IPS-18a (cell line): ENCODE measurements at regions not wholly inside any gene's neighbourhood (a gene's known extent, or its start where the extent isn't known, plus 50 kb on each side); places are given as distances from the start of the nearest gene placed in this dataset.

ENCODE experiments used
- H3K27ac ChIP-seq: one replicate; pipeline ENCODE4 v1.5.1; 2013; ENCODE audit warnings: low read length
- H3K27me3 ChIP-seq: one replicate; pipeline ENCODE4 v1.6.1; 2013; ENCODE audit warnings: mild to moderate bottlenecking, low read length; ENCODE audit not compliant: control insufficient read depth, insufficient read depth
- H3K36me3 ChIP-seq: one replicate; pipeline ENCODE4 v1.6.1; 2013; ENCODE audit warnings: low read depth, low read length; ENCODE audit not compliant: control insufficient read depth
- H3K4me1 ChIP-seq: one replicate; pipeline ENCODE4 v1.6.1; 2013; ENCODE audit warnings: low read depth, low read length; ENCODE audit not compliant: control insufficient read depth
- H3K4me3 ChIP-seq: one replicate; pipeline ENCODE4 v1.5.1; 2013; ENCODE audit warnings: low read length
- H3K9ac ChIP-seq: one replicate; pipeline ENCODE4 v1.6.1; 2013; ENCODE audit warnings: mild to moderate bottlenecking, low read length, moderate library complexity
- H3K9me3 ChIP-seq: one replicate; pipeline ENCODE4 v1.6.1; 2013; ENCODE audit warnings: low read depth, low read length; ENCODE audit not compliant: control insufficient read depth

- H3K36me3 ChIP-seq: no peaks in the 10 kb centered on the region
- H3K4me1 ChIP-seq: no peaks in the 10 kb centered on the region
- no peak overlapping the region for H3K27ac ChIP-seq
- no peaks in the 10 kb centered on the region for H3K9me3 ChIP-seq
- no peak overlapping the region for H3K9ac ChIP-seq
- H3K4me3 ChIP-seq: no peak overlapping the region
- H3K27me3 ChIP-seq: no peaks in the 10 kb centered on the region
These were observed 93.8 kb upstream of the IL12B start for GRCh38 chr5:159424123-159424522.

- no peaks in the 10 kb centered on the region for H3K4me1 ChIP-seq
- H3K27ac ChIP-seq: no peak overlapping the region
- H3K4me3 ChIP-seq: no peak overlapping the region
- no peaks in the 10 kb centered on the region for H3K36me3 ChIP-seq
- H3K27me3 ChIP-seq: no peaks in the 10 kb centered on the region
- no peaks in the 10 kb centered on the region for H3K9me3 ChIP-seq
- H3K9ac ChIP-seq: no peak overlapping the region
These were observed 96.4 kb upstream of the IL12B start for GRCh38 chr5:159426694-159427093.

GRCh38 chr5:159427180-159428012 is 97.1 kb upstream of the IL12B start:
- Histone ChIP-seq H3K4me1 (no peaks in the 10 kb centered on the region), H3K27ac (no peak overlapping the region), H3K9me3 (no peaks in the 10 kb centered on the region), H3K4me3 (no peak overlapping the region), H3K27me3 (no peaks in the 10 kb centered on the region), H3K36me3 (no peaks in the 10 kb centered on the region), H3K9ac (no peak overlapping the region)

- Histone ChIP-seq H3K4me3 (no peak overlapping the region), H3K9me3 (no peaks in the 10 kb centered on the region), H3K4me1 (no peaks in the 10 kb centered on the region), H3K27me3 (no peaks in the 10 kb centered on the region), H3K36me3 (no peaks in the 10 kb centered on the region), H3K27ac (no peak overlapping the region), H3K9ac (no peak overlapping the region)
These were observed 100.2 kb upstream of the IL12B start for GRCh38 chr5:159430361-159431012.

GRCh38 chr5:159435855-159436254 is 105.6 kb upstream of the IL12B start:
- Histone ChIP-seq H3K36me3 (no peaks in the 10 kb centered on the region), H3K4me1 (no peaks in the 10 kb centered on the region), H3K9ac (no peak overlapping the region), H3K4me3 (no peak overlapping the region), H3K27me3 (no peaks in the 10 kb centered on the region), H3K9me3 (no peaks in the 10 kb centered on the region), H3K27ac (no peak overlapping the region)

- Histone ChIP-seq H3K27me3 (no peaks in the 10 kb centered on the region), H3K9me3 (no peaks in the 10 kb centered on the region), H3K4me1 (peaks cover 8% of the 10 kb centered on the region), H3K27ac (no peak overlapping the region), H3K9ac (no peak overlapping the region), H3K36me3 (no peaks in the 10 kb centered on the region), H3K4me3 (no peak overlapping the region)
These were observed 107.8 kb upstream of the IL12B start for GRCh38 chr5:159438092-159438491.

- Histone ChIP-seq H3K36me3 (no peaks in the 10 kb centered on the region), H3K9me3 (no peaks in the 10 kb centered on the region), H3K27ac (no peak overlapping the region), H3K27me3 (no peaks in the 10 kb centered on the region), H3K9ac (no peak overlapping the region), H3K4me1 (peaks cover 8% of the 10 kb centered on the region), H3K4me3 (no peak overlapping the region)
These were observed 108.7 kb upstream of the IL12B start for GRCh38 chr5:159439002-159439401.

- H3K4me3 ChIP-seq: no peak overlapping the region
- no peak overlapping the region for H3K27ac ChIP-seq
- no peaks in the 10 kb centered on the region for H3K9me3 ChIP-seq
- H3K9ac ChIP-seq: no peak overlapping the region
- H3K27me3 ChIP-seq: no peaks in the 10 kb centered on the region
- H3K36me3 ChIP-seq: no peaks in the 10 kb centered on the region
- peaks cover 8% of the 10 kb centered on the region for H3K4me1 ChIP-seq
These were observed 109.9 kb upstream of the IL12B start for GRCh38 chr5:159440235-159440634.

- peaks cover 8% of the 10 kb centered on the region for H3K4me1 ChIP-seq
- H3K4me3 ChIP-seq: no peak overlapping the region
- H3K9me3 ChIP-seq: no peaks in the 10 kb centered on the region
- no peak overlapping the region for H3K9ac ChIP-seq
- no peak overlapping the region for H3K27ac ChIP-seq
- H3K36me3 ChIP-seq: no peaks in the 10 kb centered on the region
- no peaks in the 10 kb centered on the region for H3K27me3 ChIP-seq
These were observed 110.7 kb upstream of the IL12B start for GRCh38 chr5:159440968-159441367.

GRCh38 chr5:159441441-159441840 is 111.2 kb upstream of the IL12B start:
- H3K9ac ChIP-seq: no peak overlapping the region
- no peak overlapping the region for H3K4me3 ChIP-seq
- H3K36me3 ChIP-seq: no peaks in the 10 kb centered on the region
- no peak overlapping the region for H3K27ac ChIP-seq
- no peaks in the 10 kb centered on the region for H3K27me3 ChIP-seq
- no peaks in the 10 kb centered on the region for H3K9me3 ChIP-seq
- H3K4me1 ChIP-seq: peaks cover 8% of the 10 kb centered on the region

- H3K9ac ChIP-seq: no peak overlapping the region
- no peaks in the 10 kb centered on the region for H3K9me3 ChIP-seq
- no peaks in the 10 kb centered on the region for H3K36me3 ChIP-seq
- H3K27me3 ChIP-seq: no peaks in the 10 kb centered on the region
- no peak overlapping the region for H3K27ac ChIP-seq
- peaks cover 8% of the 10 kb centered on the region for H3K4me1 ChIP-seq
- no peak overlapping the region for H3K4me3 ChIP-seq
These were observed 112.0 kb upstream of the IL12B start for GRCh38 chr5:159442206-159442850.
